ENCODE measurements at regions not wholly inside any gene's neighbourhood (a gene's known extent, or its start where the extent isn't known, plus 50 kb on each side); places are given as distances from the start of the nearest gene placed in this dataset.

GRCh38 chr6:81071121-81071520, 681.4 kb downstream of the TENT5A start:
- no peak for TF ChIP-seq REST (IDR thresholded peaks at IDR 0.05; ENCODE audit: borderline replicate concordance)
- TF ChIP-seq EZH2 (IDR thresholded peaks at IDR 0.05; ENCODE audit: borderline replicate concordance, insufficient read depth, low read length, poor library complexity, severe bottlenecking), result no peak
- no peak for TF ChIP-seq RAD21 (conservative IDR thresholded peaks at IDR 0.05)
- no peak for TF ChIP-seq TAF1 (IDR thresholded peaks at IDR 0.05; ENCODE audit: low read depth)
- no peak for TF ChIP-seq CTCF (IDR thresholded peaks at IDR 0.05; ENCODE audit: poor library complexity, severe bottlenecking)
